Endodermal cell (in vitro differentiated cells): ENCODE measurements at regions not wholly inside any gene's neighbourhood (a gene's known extent, or its start where the extent isn't known, plus 50 kb on each side); places are given as distances from the start of the nearest gene placed in this dataset.

Experiments used
- DNase-seq: peaks from one replicate; pipeline ENCODE4 v3.0.0-alpha.2; 2017
- H3K27ac ChIP-seq: 2 replicates; pipeline ENCODE4 v1.5.1; 2013; ENCODE audit warnings: mild to moderate bottlenecking, low read depth, low read length, moderate library complexity
- H3K27me3 ChIP-seq: 2 replicates; pipeline ENCODE4 v1.6.1; 2013; ENCODE audit warnings: mild to moderate bottlenecking, low read length, moderate library complexity; ENCODE audit not compliant: insufficient read depth, control insufficient read depth, poor library complexity, severe bottlenecking
- H3K36me3 ChIP-seq: 2 replicates; pipeline ENCODE4 v1.7.0; 2013; ENCODE audit warnings: mild to moderate bottlenecking, low read length, moderate library complexity; ENCODE audit not compliant: control insufficient read depth, insufficient read depth
- H3K4me1 ChIP-seq: one replicate; pipeline ENCODE4 v1.7.0; 2013; ENCODE audit warnings: low read length; ENCODE audit not compliant: control insufficient read depth, insufficient read depth
- H3K4me3 ChIP-seq: 2 replicates; pipeline ENCODE4 v1.5.1; 2013; ENCODE audit warnings: mild to moderate bottlenecking, low read length, moderate library complexity
- H3K9ac ChIP-seq: 2 replicates; pipeline ENCODE4 v1.6.1; 2013; ENCODE audit warnings: mild to moderate bottlenecking, low read length, moderate library complexity; ENCODE audit not compliant: poor library complexity, severe bottlenecking; ENCODE audit errors: extremely low read depth
- H3K9me3 ChIP-seq: 2 replicates; pipeline ENCODE4 v1.6.1; 2013; ENCODE audit warnings: mild to moderate bottlenecking, low read length, moderate library complexity; ENCODE audit not compliant: control insufficient read depth
- H3K27ac Mint-ChIP-seq: 2 replicates; pipeline ENCODE4 v1.8.0; 2020; ENCODE audit warnings: mixed read lengths
- H3K27me3 Mint-ChIP-seq: 2 replicates; pipeline ENCODE4 v1.8.0; 2021; ENCODE audit warnings: mild to moderate bottlenecking, mixed read lengths; ENCODE audit not compliant: insufficient read depth
- H3K36me3 Mint-ChIP-seq: 2 replicates; pipeline ENCODE4 v1.8.0; 2020; ENCODE audit warnings: low read depth, mixed read lengths
- H3K4me1 Mint-ChIP-seq: 2 replicates; pipeline ENCODE4 v1.8.0; 2020; ENCODE audit warnings: mixed read lengths
- H3K4me3 Mint-ChIP-seq: 2 replicates; pipeline ENCODE4 v1.8.0; 2020; ENCODE audit warnings: mild to moderate bottlenecking, moderate library complexity, mixed read lengths
- H3K9me3 Mint-ChIP-seq: 2 replicates; pipeline ENCODE4 v1.8.0; 2020; ENCODE audit warnings: mild to moderate bottlenecking, mixed read lengths
- CTCF ChIP-seq: fragments of 200-600 bp; sonication (generic); conservative IDR thresholded peaks from 2 replicates; pipeline ENCODE4 v1.5.0; 2021; ENCODE audit warnings: antibody characterized with exemption, mild to moderate bottlenecking
- WGBS, 2 experiments: methylation state at CpG; one replicate each; pipeline versions ENCODE4 v1.1.5 to v1.1.7; 2013; ENCODE audit warnings: missing lambda C conversion rate in 2 of 2, mixed read lengths in 1 of 2; ENCODE audit not compliant: insufficient coverage in 1 of 2, insufficient read length in 1 of 2; 5-methylcytosine and 5-hydroxymethylcytosine counted together

GRCh38 chr18:42446195-42446594, 491.2 kb downstream of the PIK3C3 start:
- Histone ChIP-seq H3K9ac (no peak overlapping the region), H3K36me3 (no peaks in the 10 kb centered on the region), H3K4me1 (no peaks in the 10 kb centered on the region), H3K27me3 (no peaks in the 10 kb centered on the region), H3K27ac (no peak overlapping the region), H3K4me3 (no peak overlapping the region), H3K9me3 (peaks cover 34% of the 10 kb centered on the region)
- Mint-ChIP-seq H3K9me3 (peaks cover 36% of the 10 kb centered on the region), H3K27me3 (no peaks in the 10 kb centered on the region), H3K4me3 (no peak overlapping the region), H3K27ac (no peak overlapping the region), H3K36me3 (peaks cover 9% of the 10 kb centered on the region), H3K4me1 (no peaks in the 10 kb centered on the region)
- TF ChIP-seq CTCF, result no peak
- DNase-seq, result no peak

GRCh38 chr18:42447688-42448087, 492.7 kb downstream of the PIK3C3 start:
- no peaks in the 10 kb centered on the region for H3K36me3 ChIP-seq
- Mint-ChIP-seq H3K27me3 (no peaks in the 10 kb centered on the region), H3K36me3 (peaks cover 9% of the 10 kb centered on the region), H3K27ac (no peak overlapping the region), H3K4me1 (no peaks in the 10 kb centered on the region), H3K9me3 (peaks cover 38% of the 10 kb centered on the region), H3K4me3 (no peak overlapping the region)
- no peak overlapping the region for H3K4me3 ChIP-seq
- no peaks in the 10 kb centered on the region for H3K4me1 ChIP-seq
- H3K27ac ChIP-seq, result no peak overlapping the region
- H3K27me3 ChIP-seq, result no peaks in the 10 kb centered on the region
- 67 to 90% methylated on average over 1 of the region's 1 CpG for WGBS, 2 experiments
- DNase-seq, result no peak
- H3K9ac ChIP-seq, result no peak overlapping the region
- H3K9me3 ChIP-seq, result peaks cover 34% of the 10 kb centered on the region
- no peak for TF ChIP-seq CTCF

GRCh38 chr18:42458226-42458625, 503.2 kb downstream of the PIK3C3 start:
- no peaks in the 10 kb centered on the region for H3K27me3 ChIP-seq
- H3K9ac ChIP-seq, result no peak overlapping the region
- no peaks in the 10 kb centered on the region for H3K9me3 ChIP-seq
- Mint-ChIP-seq H3K4me1 (peaks cover 13% of the 10 kb centered on the region), H3K36me3 (no peaks in the 10 kb centered on the region), H3K9me3 (no peaks in the 10 kb centered on the region), H3K27me3 (no peaks in the 10 kb centered on the region), H3K27ac (no peak overlapping the region), H3K4me3 (no peak overlapping the region)
- WGBS, 2 experiments, result 60 to 67% methylated on average over 1 of the region's 2 CpGs
- no peaks in the 10 kb centered on the region for H3K36me3 ChIP-seq
- TF ChIP-seq CTCF, result no peak
- no peak overlapping the region for H3K4me3 ChIP-seq
- H3K27ac ChIP-seq, result no peak overlapping the region
- peaks cover 3% of the 10 kb centered on the region for H3K4me1 ChIP-seq
- no peak for DNase-seq
